Breast epithelium (tissue), 3 donors: ENCODE measurements at regions not wholly inside any gene's neighbourhood (a gene's known extent, or its start where the extent isn't known, plus 50 kb on each side); places are given as distances from the start of the nearest gene placed in this dataset.

Source experiments
- CTCF ChIP-seq, 3 donors: fragments of 450-650 bp; IDR thresholded peaks; one replicate each; pipeline ENCODE4 v1.5.1; 2016 to 2017; ENCODE audit warnings: antibody characterized with exemption in 3 of 3, mild to moderate bottlenecking in 3 of 3, moderate library complexity in 3 of 3
- POLR2AphosphoS5 ChIP-seq, 3 donors: sonication (generic); formaldehyde crosslinking; IDR thresholded peaks; one replicate each; pipeline ENCODE4 v1.6.1; 2017; ENCODE audit warnings: antibody characterized with exemption in 3 of 3

- TF ChIP-seq CTCF (IDR thresholded peaks at IDR 0.05) (no peak), POLR2AphosphoS5 (IDR thresholded peaks at IDR 0.05) (no peak)
These were observed 812.0 kb upstream of the NCAM2 start for GRCh38 chr21:20186186-20186585.
